ENCODE measurements at regions not wholly inside any gene's neighbourhood (a gene's known extent, or its start where the extent isn't known, plus 50 kb on each side); places are given as distances from the start of the nearest gene placed in this dataset.

GRCh38 chr6:167469101-167469500 lies 144.2 kb downstream of the TTLL2 start:
- no peak for TF ChIP-seq CTCF (IDR thresholded peaks at IDR 0.05)
- Histone ChIP-seq H3K36me3 (no peaks in the 10 kb centered on the region), H3K27me3 (no peaks in the 10 kb centered on the region), H3K9me3 (no peaks in the 10 kb centered on the region), H3K4me1 (peaks cover 0 to 12% (median 5%) of the 10 kb centered on the region in 4 donors), H3K4me3 (no peak overlapping the region), H3K27ac (no peak overlapping the region)
- no peak for DNase-seq
- intact Hi-C loops (cut with DNase I; ENCODE audit: low total_unique reads) = no loop called here

GRCh38 chr6:167469672-167470071 lies 144.8 kb downstream of the TTLL2 start:
- Histone ChIP-seq H3K27me3 (no peaks in the 10 kb centered on the region), H3K9me3 (no peaks in the 10 kb centered on the region), H3K4me1 (peaks cover 0 to 12% (median 5%) of the 10 kb centered on the region in 4 donors), H3K36me3 (no peaks in the 10 kb centered on the region), H3K4me3 (no peak overlapping the region), H3K27ac (no peak overlapping the region)
- no peak for DNase-seq
- intact Hi-C loops (cut with DNase I; ENCODE audit: low total_unique reads) = no loop called here
- TF ChIP-seq CTCF (IDR thresholded peaks at IDR 0.05) = no peak

- Histone ChIP-seq H3K4me1 (peaks cover 0 to 12% (median 5%) of the 10 kb centered on the region in 4 donors), H3K9me3 (no peaks in the 10 kb centered on the region), H3K36me3 (no peaks in the 10 kb centered on the region), H3K27me3 (no peaks in the 10 kb centered on the region), H3K27ac (no peak overlapping the region), H3K4me3 (no peak overlapping the region)
- intact Hi-C loops (cut with DNase I; ENCODE audit: low total_unique reads) = no loop called here
- no peak for TF ChIP-seq CTCF (IDR thresholded peaks at IDR 0.05)
- no peak for DNase-seq
Measured at GRCh38 chr6:167470101-167470835, 145.4 kb downstream of the TTLL2 start.

GRCh38 chr6:167470836-167471547 lies 146.1 kb downstream of the TTLL2 start:
- Histone ChIP-seq H3K27ac (no peak overlapping the region), H3K4me1 (peaks cover 0 to 12% (median 5%) of the 10 kb centered on the region in 4 donors), H3K36me3 (no peaks in the 10 kb centered on the region), H3K27me3 (no peaks in the 10 kb centered on the region), H3K4me3 (no peak overlapping the region), H3K9me3 (no peaks in the 10 kb centered on the region)
- no peak for TF ChIP-seq CTCF (IDR thresholded peaks at IDR 0.05)
- no peak for DNase-seq
- intact Hi-C loops (cut with DNase I; ENCODE audit: low total_unique reads) = no loop called here

GRCh38 chr6:167471548-167471930 lies 146.7 kb downstream of the TTLL2 start:
- TF ChIP-seq CTCF (IDR thresholded peaks at IDR 0.05) = no peak
- H3K36me3 ChIP-seq = no peaks in the 10 kb centered on the region
- H3K27ac ChIP-seq = no peak overlapping the region
- intact Hi-C loops (cut with DNase I; ENCODE audit: low total_unique reads) = no loop called here
- no peak for DNase-seq
- H3K4me1 ChIP-seq = peaks cover 0 to 12% (median 5%) of the 10 kb centered on the region in 4 donors
- no peaks in the 10 kb centered on the region for H3K9me3 ChIP-seq
- H3K4me3 ChIP-seq = no peak overlapping the region
- no peaks in the 10 kb centered on the region for H3K27me3 ChIP-seq
